GM23338 (cell line): ENCODE measurements at regions not wholly inside any gene's neighbourhood (a gene's known extent, or its start where the extent isn't known, plus 50 kb on each side); places are given as distances from the start of the nearest gene placed in this dataset.

ENCODE experiments used
- ATAC-seq: fragments of 200-7000 bp; cut with Tn5 transposase; 3 replicates; pipeline ENCODE4 v1.9.1; 2020
- DNase-seq: peaks from one replicate; pipeline ENCODE4 v3.0.0-alpha.2; 2015; ENCODE audit warnings: low spot score
- H2AFZ ChIP-seq: fragments of 200-600 bp; sonication (generic); 2 replicates; pipeline ENCODE4 v1.8.0; 2016; ENCODE audit warnings: antibody characterized with exemption, mild to moderate bottlenecking, moderate library complexity
- H3F3A ChIP-seq: fragments of 200-600 bp; sonication (generic); replicated peaks from 2 replicates; pipeline ENCODE4 v1.8.0; 2017; ENCODE audit warnings: antibody characterized with exemption, mixed run types, low read depth
- H3K27ac ChIP-seq: fragments of 200-600 bp; sonication (generic); 2 replicates; pipeline ENCODE4 v1.6.1; 2016; ENCODE audit warnings: low read depth
- H3K27me3 ChIP-seq: fragments of 200-600 bp; sonication (generic); 2 replicates; pipeline ENCODE4 v1.8.0; 2016; ENCODE audit warnings: mild to moderate bottlenecking, mixed run types, moderate library complexity; ENCODE audit not compliant: insufficient read depth
- H3K36me3 ChIP-seq: fragments of 200-600 bp; sonication (generic); 2 replicates; pipeline ENCODE4 v1.8.0; 2016; ENCODE audit warnings: mild to moderate bottlenecking; ENCODE audit not compliant: insufficient read depth
- H3K4me1 ChIP-seq: fragments of 200-600 bp; sonication (generic); 2 replicates; pipeline ENCODE4 v1.8.0; 2016; ENCODE audit warnings: mild to moderate bottlenecking, moderate library complexity; ENCODE audit not compliant: insufficient read depth
- H3K4me2 ChIP-seq: fragments of 200-600 bp; sonication (generic); 2 replicates; pipeline ENCODE4 v1.7.1; 2017; ENCODE audit warnings: mixed run types
- H3K4me3 ChIP-seq: fragments of 200-600 bp; sonication (generic); 2 replicates; pipeline ENCODE4 v1.6.1; 2016; ENCODE audit warnings: mixed run types
- H3K79me2 ChIP-seq: fragments of 200-600 bp; sonication (generic); replicated peaks from 2 replicates; pipeline ENCODE4 v1.8.0; 2017; ENCODE audit warnings: mild to moderate bottlenecking; ENCODE audit not compliant: insufficient read depth
- H3K9me2 ChIP-seq: fragments of 200-600 bp; sonication (generic); 2 replicates; pipeline ENCODE4 v1.8.0; 2017; ENCODE audit not compliant: insufficient read depth
- H4K20me1 ChIP-seq: fragments of 200-600 bp; sonication (generic); replicated peaks from 2 replicates; pipeline ENCODE4 v1.8.0; 2017; ENCODE audit warnings: mild to moderate bottlenecking; ENCODE audit not compliant: insufficient read depth
- H3K27ac Mint-ChIP-seq: 2 replicates; pipeline ENCODE4 v1.8.0; 2020; ENCODE audit warnings: inconsistent platforms, mild to moderate bottlenecking, moderate library complexity, mixed read lengths
- H3K27me3 Mint-ChIP-seq: 3 replicates; pipeline ENCODE4 v1.8.0; 2022; ENCODE audit warnings: low read depth, mild to moderate bottlenecking, moderate library complexity, mixed read lengths, inconsistent platforms; ENCODE audit not compliant: insufficient read depth, poor library complexity
- H3K36me3 Mint-ChIP-seq: 3 replicates; pipeline ENCODE4 v1.8.0; 2021; ENCODE audit warnings: low read depth, mild to moderate bottlenecking, inconsistent platforms, moderate library complexity, mixed read lengths
- H3K4me1 Mint-ChIP-seq: 3 replicates; pipeline ENCODE4 v1.8.0; 2020; ENCODE audit warnings: mild to moderate bottlenecking, inconsistent platforms, mixed read lengths
- H3K4me3 Mint-ChIP-seq: 3 replicates; pipeline ENCODE4 v1.8.0; 2021; ENCODE audit warnings: moderate library complexity, mild to moderate bottlenecking, inconsistent platforms, mixed read lengths
- H3K9me3 Mint-ChIP-seq: 3 replicates; pipeline ENCODE4 v1.8.0; 2020; ENCODE audit warnings: moderate library complexity, mild to moderate bottlenecking, inconsistent platforms, mixed read lengths
- CREB1 ChIP-seq: fragments of 250-450 bp; sonication (Bioruptor Pico); IDR thresholded peaks from 2 replicates; pipeline ENCODE4 v1.5.0; 2020; ENCODE audit warnings: low read depth, mild to moderate bottlenecking, moderate library complexity
- CTCF ChIP-seq, 2 experiments: fragments of 200-600 bp in 1 of 2; sonication (generic) in 1 of 2; conservative IDR thresholded peaks; 2 replicates each; pipeline versions ENCODE4 v1.5.1 to v1.6.1; 2016 to 2017; ENCODE audit warnings: antibody characterized with exemption in 2 of 2, low read depth in 2 of 2, mild to moderate bottlenecking in 2 of 2, moderate library complexity in 1 of 2
- ETS1 ChIP-seq: IDR thresholded peaks from 2 replicates; pipeline ENCODE4 v1.6.1; 2016; ENCODE audit warnings: antibody characterized with exemption
- EZH2 ChIP-seq: fragments of 200-600 bp; sonication (generic); IDR thresholded peaks from one replicate; pipeline ENCODE4 v1.8.0; 2017; ENCODE audit warnings: antibody characterized with exemption, mild to moderate bottlenecking, low read depth; ENCODE audit not compliant: unreplicated experiment
- EZH2phosphoT487 ChIP-seq: fragments of 200-600 bp; sonication (generic); IDR thresholded peaks from one replicate; pipeline ENCODE4 v1.8.1; 2018; ENCODE audit warnings: antibody characterized with exemption; ENCODE audit not compliant: unreplicated experiment
- JUNB ChIP-seq: IDR thresholded peaks from one replicate; pipeline ENCODE4 v1.6.1; 2016; ENCODE audit warnings: antibody characterized with exemption; ENCODE audit not compliant: unreplicated experiment
- NANOG ChIP-seq: IDR thresholded peaks from 2 replicates; pipeline ENCODE4 v1.6.1; 2016; ENCODE audit warnings: antibody characterized with exemption, borderline replicate concordance
- POLR2AphosphoS5 ChIP-seq: IDR thresholded peaks from 2 replicates; pipeline ENCODE4 v1.6.1; 2016; ENCODE audit warnings: antibody characterized with exemption, low read depth
- REST ChIP-seq: IDR thresholded peaks from one replicate; pipeline ENCODE4 v1.6.1; 2018; ENCODE audit warnings: antibody characterized with exemption; ENCODE audit not compliant: unreplicated experiment
- STAT1 ChIP-seq: IDR thresholded peaks from one replicate; pipeline ENCODE4 v1.6.1; 2016; ENCODE audit warnings: antibody characterized with exemption; ENCODE audit not compliant: unreplicated experiment
- ZNF114 ChIP-seq: fragments of 250-450 bp; sonication (Bioruptor Pico); IDR thresholded peaks from 2 replicates; pipeline ENCODE4 v1.5.0; 2020; ENCODE audit warnings: mild to moderate bottlenecking, moderate library complexity
- ZNF331 ChIP-seq: fragments of 250-450 bp; sonication (Bioruptor Pico); IDR thresholded peaks from 2 replicates; pipeline ENCODE4 v1.5.0; 2020; ENCODE audit warnings: low read depth, mild to moderate bottlenecking, moderate library complexity
- ZNF462 ChIP-seq: fragments of 250-450 bp; sonication (Bioruptor Pico); IDR thresholded peaks from 2 replicates; pipeline ENCODE4 v1.5.0; 2020; ENCODE audit warnings: mild to moderate bottlenecking, moderate library complexity

- Histone ChIP-seq H3K9me2 (0 out of 2 replicates have a peak, but pooled peaks cover 3% of the 10 kb centered on the region), H3K27ac (no peak overlapping the region), H3K27me3 (no peaks in the 10 kb centered on the region), H3K4me2 (peak overlapping the region; percentile 55; the same call in 1 of the 2 replicates), H3K36me3 (no peaks in the 10 kb centered on the region), H3F3A (no peaks in the 10 kb centered on the region), H3K4me1 (peaks cover 19% of the 10 kb centered on the region), H3K79me2 (no peaks in the 10 kb centered on the region), H2AFZ (peak overlapping the region; percentile 33), H3K4me3 (0 out of 2 replicates have a peak overlapping the region, but pooled peaks have one; percentile 19), H4K20me1 (no peaks in the 10 kb centered on the region)
- peaks cover 16% of the 10 kb centered on the region for H3K9me3 Mint-ChIP-seq
- no peak overlapping the region for H3K4me3 Mint-ChIP-seq
- H3K27ac Mint-ChIP-seq, result peak overlapping the region; percentile 32; the same call in 1 of the 2 replicates
- H3K4me1 Mint-ChIP-seq, result peaks cover 10% of the 10 kb centered on the region
- TF ChIP-seq ZNF331 (CRISPR knock-in tag) (no peak), CREB1 (CRISPR knock-in tag) (no peak), REST (no peak), CTCF (conservative IDR thresholded peaks at IDR 0.05; ENCODE audit: low read depth in 2 of 2) (no peak), ETS1 (no peak), ZNF462 (CRISPR knock-in tag) (no peak), EZH2phosphoT487 (no peak), EZH2 (no peak), STAT1 (no peak), POLR2AphosphoS5 (no peak), JUNB (no peak), ZNF114 (CRISPR knock-in tag) (no peak), NANOG (no peak)
- 0 out of 3 replicates have a peak, but pooled peaks cover 6% of the 10 kb centered on the region for H3K36me3 Mint-ChIP-seq
- ATAC-seq (peak; percentile 64), DNase-seq (peak; percentile 43)
- peaks cover 6% of the 10 kb centered on the region for H3K27me3 Mint-ChIP-seq
These were observed 90.8 kb downstream of the C5orf15 start for GRCh38 chr5:133877351-133878235.
